OCI-LY3 (cell line): ENCODE measurements at regions not wholly inside any gene's neighbourhood (a gene's known extent, or its start where the extent isn't known, plus 50 kb on each side); places are given as distances from the start of the nearest gene placed in this dataset.

Experiments
- H2AFZ ChIP-seq: fragments of 200-600, 300-600 bp; shearing (Covaris generic); 2 replicates; pipeline ENCODE4 v1.6.0; 2014; ENCODE audit warnings: antibody characterized with exemption, low read depth, low read length
- H3K27ac ChIP-seq: fragments of 200-600, 300-600 bp; sonication (generic); 2 replicates; pipeline ENCODE4 v1.5.1; 2014; ENCODE audit warnings: mild to moderate bottlenecking, low read length, moderate library complexity, mixed read lengths
- H3K27me3 ChIP-seq: fragments of 200-600, 300-600 bp; sonication (generic); 2 replicates; pipeline ENCODE4 v1.6.1; 2014; ENCODE audit warnings: low read depth, low read length, mixed read lengths
- H3K36me3 ChIP-seq: fragments of 200-600, 300-600 bp; sonication (generic); replicated peaks from 2 replicates; pipeline ENCODE3; 2014; ENCODE audit warnings: low read depth, low read length, mixed read lengths
- H3K4me1 ChIP-seq: fragments of 300-600, 200-600 bp; sonication (generic); 2 replicates; pipeline ENCODE4 v1.6.1; 2014; ENCODE audit warnings: low read length, mixed read lengths
- H3K4me2 ChIP-seq: fragments of 200-600, 300-600 bp; sonication (generic); 2 replicates; pipeline ENCODE4 v1.6.1; 2014; ENCODE audit warnings: low read length, mixed read lengths
- H3K4me3 ChIP-seq: fragments of 300-600, 200-600 bp; sonication (generic); 2 replicates; pipeline ENCODE4 v1.5.1; 2014; ENCODE audit warnings: antibody characterized with exemption, mild to moderate bottlenecking, low read length, moderate library complexity
- H3K79me2 ChIP-seq: fragments of 300-600, 200-600 bp; shearing (Covaris generic); 2 replicates; pipeline ENCODE4 v1.6.1; 2014; ENCODE audit warnings: mild to moderate bottlenecking, low read length, mixed read lengths
- H3K9ac ChIP-seq: fragments of 300-600, 200-600 bp; shearing (Covaris generic); 2 replicates; pipeline ENCODE4 v1.6.0; 2014; ENCODE audit warnings: mild to moderate bottlenecking, low read length, moderate library complexity
- H3K9me3 ChIP-seq: fragments of 200-600, 300-600 bp; shearing (Covaris generic); 2 replicates; pipeline ENCODE4 v1.6.1; 2014; ENCODE audit warnings: low read length, mixed read lengths; ENCODE audit not compliant: insufficient read depth
- H4K20me1 ChIP-seq: fragments of 200-600, 300-600 bp; sonication (generic); 2 replicates; pipeline ENCODE4 v1.6.1; 2016; ENCODE audit warnings: low read length, mixed read lengths; ENCODE audit not compliant: insufficient read depth
- CTCF ChIP-seq: fragments of 200-600, 300-600 bp; sonication (generic); IDR thresholded peaks from 2 replicates; pipeline ENCODE4 v1.5.1; 2014; ENCODE audit warnings: antibody characterized with exemption, low read length, low read depth
- EZH2phosphoT487 ChIP-seq: fragments of 200-600 bp; shearing (Covaris generic); IDR thresholded peaks from 2 replicates; pipeline ENCODE4 v1.6.1; 2018; ENCODE audit warnings: antibody characterized with exemption, mixed run types, low read depth

GRCh38 chr9:81847181-81847915 lies 80.9 kb upstream of the SPATA31D4 start:
- Histone ChIP-seq H3K36me3 (no peaks in the 10 kb centered on the region), H4K20me1 (no peaks in the 10 kb centered on the region), H3K27me3 (0 out of 2 replicates have a peak, but pooled peaks cover 10% of the 10 kb centered on the region), H3K9ac (no peak overlapping the region), H3K9me3 (no peaks in the 10 kb centered on the region), H2AFZ (no peak overlapping the region), H3K4me1 (no peaks in the 10 kb centered on the region), H3K27ac (no peak overlapping the region), H3K79me2 (no peaks in the 10 kb centered on the region), H3K4me2 (no peak overlapping the region), H3K4me3 (no peak overlapping the region)
- TF ChIP-seq EZH2phosphoT487 (no peak), CTCF (no peak)

DNA sequence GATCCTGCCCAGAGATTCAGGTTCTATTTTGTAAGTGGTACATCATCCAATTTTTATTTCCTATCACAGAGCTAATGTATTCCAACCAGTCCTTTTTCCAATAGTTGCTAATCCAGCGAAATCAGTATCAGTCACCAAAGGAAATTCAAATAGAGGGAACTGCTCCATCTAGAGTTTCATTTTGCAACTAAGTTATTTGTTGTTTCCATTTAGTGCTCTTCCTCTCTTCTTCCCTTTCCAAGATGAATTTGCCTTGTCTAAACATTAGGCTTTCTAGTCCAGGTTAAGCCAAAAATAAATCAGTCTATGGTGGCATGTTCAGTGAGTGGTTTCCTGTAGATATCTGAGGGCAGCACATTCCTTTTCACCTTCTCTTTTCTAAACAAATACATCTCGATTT lies 79.8 kb upstream of the SPATA31D4 start:
- no peaks in the 10 kb centered on the region for H3K4me1 ChIP-seq
- no peak overlapping the region for H3K27ac ChIP-seq
- no peaks in the 10 kb centered on the region for H3K9me3 ChIP-seq
- no peak overlapping the region for H2AFZ ChIP-seq
- H4K20me1 ChIP-seq, result no peaks in the 10 kb centered on the region
- no peaks in the 10 kb centered on the region for H3K79me2 ChIP-seq
- H3K4me2 ChIP-seq, result no peak overlapping the region
- H3K36me3 ChIP-seq, result no peaks in the 10 kb centered on the region
- TF ChIP-seq CTCF (peak; percentile 51), EZH2phosphoT487 (no peak)
- no peak overlapping the region for H3K4me3 ChIP-seq
- 0 out of 2 replicates have a peak, but pooled peaks cover 10% of the 10 kb centered on the region for H3K27me3 ChIP-seq
- no peak overlapping the region for H3K9ac ChIP-seq

- TF ChIP-seq EZH2phosphoT487 (no peak), CTCF (no peak)
- no peaks in the 10 kb centered on the region for H3K4me1 ChIP-seq
- H3K4me2 ChIP-seq, result no peak overlapping the region
- no peak overlapping the region for H3K9ac ChIP-seq
- H3K9me3 ChIP-seq, result no peaks in the 10 kb centered on the region
- H3K4me3 ChIP-seq, result no peak overlapping the region
- no peak overlapping the region for H2AFZ ChIP-seq
- no peaks in the 10 kb centered on the region for H4K20me1 ChIP-seq
- no peaks in the 10 kb centered on the region for H3K79me2 ChIP-seq
- H3K27me3 ChIP-seq, result 0 out of 2 replicates have a peak, but pooled peaks cover 10% of the 10 kb centered on the region
- no peak overlapping the region for H3K27ac ChIP-seq
- no peaks in the 10 kb centered on the region for H3K36me3 ChIP-seq
Measured at GRCh38 chr9:81849631-81850259, 78.5 kb upstream of the SPATA31D4 start.

DNA sequence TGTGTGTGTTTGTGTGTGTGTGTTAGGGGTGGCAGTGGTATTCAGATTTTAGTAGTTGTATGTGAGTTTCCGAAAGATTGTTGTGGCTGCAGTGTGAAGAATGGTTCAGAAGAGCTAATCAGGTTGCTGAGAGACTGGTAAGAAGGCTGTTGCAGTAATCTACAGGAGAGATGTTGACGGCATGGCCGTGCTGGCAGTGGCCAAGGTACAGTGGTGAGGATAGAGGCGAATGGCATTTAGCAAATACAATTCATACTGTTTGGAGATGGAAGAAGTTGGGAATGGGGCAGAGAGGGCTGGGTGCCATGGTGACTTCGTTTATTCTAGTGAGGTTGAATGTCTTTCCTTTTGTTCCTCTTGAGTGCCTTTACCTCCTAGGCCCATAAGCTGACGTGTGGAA lies 77.5 kb upstream of the SPATA31D4 start:
- no peak overlapping the region for H3K4me3 ChIP-seq
- H3K79me2 ChIP-seq, result no peaks in the 10 kb centered on the region
- TF ChIP-seq EZH2phosphoT487, result no peak
- TF ChIP-seq CTCF, result no peak
- H3K9me3 ChIP-seq, result no peaks in the 10 kb centered on the region
- H4K20me1 ChIP-seq, result no peaks in the 10 kb centered on the region
- H3K4me2 ChIP-seq, result no peak overlapping the region
- no peak overlapping the region for H3K9ac ChIP-seq
- no peaks in the 10 kb centered on the region for H3K36me3 ChIP-seq
- no peak overlapping the region for H2AFZ ChIP-seq
- 0 out of 2 replicates have a peak, but pooled peaks cover 9% of the 10 kb centered on the region for H3K27me3 ChIP-seq
- H3K4me1 ChIP-seq, result no peaks in the 10 kb centered on the region
- H3K27ac ChIP-seq, result no peak overlapping the region
